ENCODE measurements at regions not wholly inside any gene's neighbourhood (a gene's known extent, or its start where the extent isn't known, plus 50 kb on each side); places are given as distances from the start of the nearest gene placed in this dataset.

DNA sequence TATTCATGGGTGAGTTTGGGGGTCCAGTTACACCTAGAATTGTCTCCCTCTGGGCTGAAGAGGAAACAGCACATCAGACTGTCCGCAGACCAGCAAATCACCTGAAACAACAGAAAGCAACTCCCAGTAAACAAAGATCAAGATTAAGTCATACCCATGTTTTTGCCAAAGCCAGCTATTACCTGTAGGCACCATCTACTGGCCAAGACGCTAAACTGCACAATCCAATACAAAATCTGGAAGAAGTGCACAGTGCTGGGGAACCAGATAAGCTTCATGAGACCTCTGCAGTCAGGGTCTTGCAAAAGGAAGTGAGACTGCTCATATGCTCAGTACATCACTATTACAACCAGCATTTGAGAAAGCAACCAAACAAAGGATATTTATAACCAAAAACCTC lies 157.5 kb upstream of the ITM2A start:
- H3K4me3 ChIP-seq: no peak overlapping the region
- ATAC-seq: no peak
- no peaks in the 10 kb centered on the region for H3K36me3 ChIP-seq (replicated peaks in 1 of 2; ENCODE audit: insufficient read depth in 1 of 2, low read depth in 2 of 2)
- H3K27me3 ChIP-seq: no peaks in the 10 kb centered on the region
- 17 to 25% methylated on average over 2 of the region's 2 CpGs for WGBS, 2 donors
- H3K4me1 ChIP-seq: no peaks in the 10 kb centered on the region
- no peaks in the 10 kb centered on the region for H3K9me3 ChIP-seq
- TF ChIP-seq, protein P1, sequence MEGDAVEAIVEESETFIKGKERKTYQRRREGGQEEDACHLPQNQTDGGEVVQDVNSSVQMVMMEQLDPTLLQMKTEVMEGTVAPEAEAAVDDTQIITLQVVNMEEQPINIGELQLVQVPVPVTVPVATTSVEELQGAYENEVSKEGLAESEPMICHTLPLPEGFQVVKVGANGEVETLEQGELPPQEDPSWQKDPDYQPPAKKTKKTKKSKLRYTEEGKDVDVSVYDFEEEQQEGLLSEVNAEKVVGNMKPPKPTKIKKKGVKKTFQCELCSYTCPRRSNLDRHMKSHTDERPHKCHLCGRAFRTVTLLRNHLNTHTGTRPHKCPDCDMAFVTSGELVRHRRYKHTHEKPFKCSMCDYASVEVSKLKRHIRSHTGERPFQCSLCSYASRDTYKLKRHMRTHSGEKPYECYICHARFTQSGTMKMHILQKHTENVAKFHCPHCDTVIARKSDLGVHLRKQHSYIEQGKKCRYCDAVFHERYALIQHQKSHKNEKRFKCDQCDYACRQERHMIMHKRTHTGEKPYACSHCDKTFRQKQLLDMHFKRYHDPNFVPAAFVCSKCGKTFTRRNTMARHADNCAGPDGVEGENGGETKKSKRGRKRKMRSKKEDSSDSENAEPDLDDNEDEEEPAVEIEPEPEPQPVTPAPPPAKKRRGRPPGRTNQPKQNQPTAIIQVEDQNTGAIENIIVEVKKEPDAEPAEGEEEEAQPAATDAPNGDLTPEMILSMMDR (IDR thresholded peaks at IDR 0.05): peak in 1 of 7 experiments; percentile 6
- no peak for TF ChIP-seq POLR2A (IDR thresholded peaks at IDR 0.05)
- DNase-seq: no peak
- intact Hi-C loops (cut with DNase I): no loop called here
- no peak overlapping the region for H3K27ac ChIP-seq

DNA sequence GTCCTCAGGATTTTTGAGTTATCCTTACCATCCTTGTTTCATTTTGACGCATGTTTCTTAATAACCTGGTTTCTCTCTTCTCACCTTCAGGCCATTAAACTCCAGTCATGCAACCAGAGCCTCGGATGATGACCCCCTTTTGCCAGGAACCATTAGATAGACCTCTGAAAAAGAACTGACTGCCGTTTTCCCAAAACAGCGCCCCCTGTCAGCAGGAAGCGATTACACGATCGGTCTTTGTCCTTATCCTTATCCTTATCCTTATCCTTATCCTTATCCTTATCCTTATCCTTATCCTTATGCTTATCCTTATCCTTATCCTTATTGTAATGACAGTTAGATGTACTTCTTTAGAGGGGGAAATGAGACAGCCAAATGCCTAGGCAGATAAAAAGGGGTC lies 148.4 kb upstream of the ITM2A start:
- no peak for ATAC-seq

DNA sequence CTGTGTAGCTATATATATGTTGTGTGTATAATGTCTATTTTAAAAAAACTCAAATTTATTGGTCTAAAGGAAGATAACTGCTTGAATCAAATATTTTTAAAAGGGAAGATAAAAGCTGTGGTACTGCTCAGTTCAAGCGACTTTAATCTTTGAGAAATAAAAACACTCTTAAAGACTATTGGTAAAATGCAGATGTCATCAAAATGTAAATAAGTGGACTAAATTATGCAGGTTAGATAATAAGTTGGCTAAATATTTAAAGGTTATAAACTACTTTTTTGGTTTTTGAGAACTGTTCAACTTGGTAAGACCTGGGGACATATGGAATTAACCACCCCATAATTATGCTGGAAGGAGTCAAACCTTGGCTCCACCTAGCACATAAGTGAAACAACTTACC lies 144.7 kb upstream of the ITM2A start:
- no peak overlapping the region for H3K4me3 ChIP-seq
- DNase-seq (no peak), ATAC-seq (no peak)
- WGBS, 2 donors: 67 to 81% methylated on average over 1 of the region's 1 CpG
- no peaks in the 10 kb centered on the region for H3K27me3 ChIP-seq
- no peaks in the 10 kb centered on the region for H3K36me3 ChIP-seq (replicated peaks in 1 of 2; ENCODE audit: insufficient read depth in 1 of 2, low read depth in 2 of 2)
- H3K27ac ChIP-seq: no peak overlapping the region
- H3K9me3 ChIP-seq: no peaks in the 10 kb centered on the region
- no peaks in the 10 kb centered on the region for H3K4me1 ChIP-seq
- TF ChIP-seq POLR2A (IDR thresholded peaks at IDR 0.05): no peak
- TF ChIP-seq, protein P1 (IDR thresholded peaks at IDR 0.05): no peak
- intact Hi-C loops (cut with DNase I): no loop called here

More for the DNA sequence above, 148.4 kb upstream of the ITM2A start:
- WGBS, 2 donors: 58 to 65% methylated on average over 7 of the region's 7 CpGs
- Histone ChIP-seq H3K36me3 (replicated peaks in 1 of 2; ENCODE audit: insufficient read depth in 1 of 2, low read depth in 2 of 2) (no peaks in the 10 kb centered on the region), H3K4me1 (no peaks in the 10 kb centered on the region), H3K4me3 (no peak overlapping the region), H3K27me3 (no peaks in the 10 kb centered on the region), H3K27ac (no peak overlapping the region), H3K9me3 (no peaks in the 10 kb centered on the region)
- no peak for DNase-seq
- no peak for TF ChIP-seq POLR2A (IDR thresholded peaks at IDR 0.05)
- TF ChIP-seq, protein P1 (IDR thresholded peaks at IDR 0.05): no peak
- intact Hi-C loops (cut with DNase I): no loop called here

DNA sequence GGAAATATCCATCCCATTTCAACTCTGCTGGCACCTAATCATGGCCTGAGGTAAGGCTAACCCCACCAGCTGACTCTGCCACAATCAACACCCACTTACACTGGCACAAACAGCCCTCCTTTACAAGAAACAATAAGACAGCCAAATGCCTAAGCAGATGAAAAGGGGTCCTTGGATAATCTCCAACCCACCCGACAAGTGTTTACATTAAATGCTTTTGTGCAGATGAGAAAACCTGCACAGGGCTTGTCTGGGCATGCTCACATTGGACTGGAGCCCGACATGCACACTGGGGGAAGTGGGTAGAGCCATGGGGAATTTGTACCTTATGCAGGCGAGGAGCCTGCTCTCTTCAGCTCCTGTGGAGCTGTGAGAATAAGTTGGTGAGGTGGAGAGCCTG lies 138.9 kb upstream of the ITM2A start:
- intact Hi-C loops (cut with DNase I): no loop called here
- no peaks in the 10 kb centered on the region for H3K36me3 ChIP-seq (replicated peaks in 1 of 2; ENCODE audit: insufficient read depth in 1 of 2, low read depth in 2 of 2)
- ATAC-seq (no peak), DNase-seq (no peak)
- H3K27me3 ChIP-seq: no peaks in the 10 kb centered on the region
- TF ChIP-seq POLR2A (IDR thresholded peaks at IDR 0.05): no peak
- TF ChIP-seq, protein P1 (IDR thresholded peaks at IDR 0.05): no peak
- H3K4me3 ChIP-seq: no peak overlapping the region
- 30 to 44% methylated on average over 3 of the region's 3 CpGs for WGBS, 2 donors
- no peaks in the 10 kb centered on the region for H3K4me1 ChIP-seq
- H3K9me3 ChIP-seq: no peaks in the 10 kb centered on the region
- no peak overlapping the region for H3K27ac ChIP-seq

DNA sequence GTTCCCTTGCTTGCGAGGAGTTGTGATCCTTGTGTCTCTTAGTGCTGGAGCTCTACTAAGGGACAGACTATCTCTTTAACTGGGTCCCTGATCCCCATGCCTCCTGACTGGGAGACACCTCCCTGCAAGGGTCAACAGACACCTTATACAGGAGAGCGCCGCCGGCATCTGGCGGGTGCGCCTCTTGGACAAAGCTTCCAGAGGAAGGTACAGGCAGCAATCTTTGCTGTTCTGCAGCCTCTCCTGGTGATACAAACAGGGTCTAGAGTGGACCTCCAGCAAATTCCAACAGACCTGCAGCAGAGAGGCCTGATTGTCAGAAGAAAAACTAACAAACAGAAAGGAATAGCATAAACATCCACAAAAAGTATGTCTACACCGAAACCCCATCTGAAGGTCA lies 115.6 kb upstream of the ITM2A start:
- 64 to 96% methylated on average over 2 to 3 of the region's 7 CpGs for WGBS, 2 donors

More for the DNA sequence above, 115.6 kb upstream of the ITM2A start:
- ATAC-seq (no peak), DNase-seq (no peak)
- no peaks in the 10 kb centered on the region for H3K9me3 ChIP-seq
- no peaks in the 10 kb centered on the region for H3K36me3 ChIP-seq (replicated peaks in 1 of 2; ENCODE audit: insufficient read depth in 1 of 2, low read depth in 2 of 2)
- no peak for TF ChIP-seq POLR2A (IDR thresholded peaks at IDR 0.05)
- H3K27ac ChIP-seq: no peak overlapping the region
- H3K27me3 ChIP-seq: no peaks in the 10 kb centered on the region
- no peak overlapping the region for H3K4me3 ChIP-seq
- intact Hi-C loops (cut with DNase I): no loop called here
- no peaks in the 10 kb centered on the region for H3K4me1 ChIP-seq
